K562 (cell line): ENCODE measurements at regions not wholly inside any gene's neighbourhood (a gene's known extent, or its start where the extent isn't known, plus 50 kb on each side); places are given as distances from the start of the nearest gene placed in this dataset.
A peak's percentile ranks its signal among the peaks of the same experiment; 100 is the strongest.
"Not testable (repeated sequence)": the region's sequence is repeated elsewhere in the genome, so short reads cannot be mapped to it uniquely, and the experiment has no call there.

Experiments used
- ATAC-seq: fragments of 200-7000 bp; cut with Tn5 transposase; 3 replicates; pipeline ENCODE4 v1.9.1; 2020; ENCODE audit warnings: moderate library complexity
- BruUV-seq: library from RNA; stranded (reverse); fragments of 400-500 nt; replicated peaks from 2 replicates; lab custom pipeline; 2021; lab: Mats Ljungman, UMichigan
- CTCF ChIA-PET: fragments of 300-600 bp; formaldehyde crosslinking; extraction: SDS; loops from one replicate; lab custom pipeline; 2021; ENCODE audit warnings: low intra/inter-chr PET ratio; lab: Yijun Ruan, JAX
- POLR2A ChIA-PET: fragments of 300-600, 350-650 bp; sonication (Branson Sonifier 250); formaldehyde crosslinking; extraction: SDS; loops from one replicate; lab custom pipeline; 2021; ENCODE audit warnings: antibody characterized with exemption, inconsistent platforms; lab: Yijun Ruan, JAX
- DNase-seq, 4 experiments: peaks; one replicate each; pipeline versions ENCODE4 v3.0.0 to v3.0.0-alpha.2; 2011 to 2018; ENCODE audit warnings: low spot score in 3 of 4, mixed read lengths in 3 of 4; ENCODE audit errors: extremely low read depth in 1 of 4
- FAIRE-seq: peaks from 2 replicates; lab custom pipeline; 2011; peaks lifted over from hg19 to GRCh38; lab: Jason Lieb, UNC
- H2AFZ ChIP-seq: 2 replicates; pipeline ENCODE4 v1.6.0; 2011; ENCODE audit warnings: low read depth, low read length, control low read depth, inconsistent platforms
- H3K27ac ChIP-seq: fragments of 200-600 bp; 3 replicates; pipeline ENCODE4 v1.8.0; 2011; ENCODE audit warnings: low read depth, mild to moderate bottlenecking, control low read depth, inconsistent platforms, low read length, moderate library complexity, mixed read lengths; ENCODE audit errors: extremely low read depth
- H3K27me3 ChIP-seq, 2 experiments: fragments of 300-600 bp in 1 of 2; 2 replicates in 1 of 2; 3 replicates in 1 of 2; pipeline versions ENCODE4 v1.6.0 to v1.8.0; 2011; ENCODE audit warnings: inconsistent platforms in 2 of 2, low read length in 2 of 2, mild to moderate bottlenecking in 1 of 2, mixed read lengths in 1 of 2, moderate library complexity in 1 of 2; ENCODE audit not compliant: control insufficient read depth in 2 of 2, insufficient read depth in 2 of 2
- H3K36me3 ChIP-seq: fragments of 300-600 bp; 3 replicates; pipeline ENCODE4 v1.8.0; 2011; ENCODE audit warnings: mild to moderate bottlenecking, low read length, inconsistent platforms; ENCODE audit not compliant: control insufficient read depth, insufficient read depth
- H3K4me1 ChIP-seq, 2 experiments: fragments of 200-600 bp in 1 of 2; replicated peaks in 1 of 2; 2 replicates in 1 of 2; 3 replicates in 1 of 2; pipeline versions ENCODE4 v1.5.1 to v1.8.0; 2011; ENCODE audit warnings: inconsistent platforms in 2 of 2, low read length in 2 of 2, mild to moderate bottlenecking in 1 of 2, mixed read lengths in 1 of 2, moderate library complexity in 1 of 2; ENCODE audit not compliant: control insufficient read depth in 2 of 2, insufficient read depth in 2 of 2
- H3K4me2 ChIP-seq: 2 replicates; pipeline ENCODE4 v1.6.1; 2011; ENCODE audit warnings: low read length, control low read depth, inconsistent platforms, mixed read lengths; ENCODE audit not compliant: insufficient read depth
- H3K4me3 ChIP-seq: fragments of 200-600 bp; sonication (generic), shearing (Covaris generic); 2 replicates; pipeline ENCODE4 v1.5.1; 2016; ENCODE audit warnings: control low read depth, inconsistent platforms
- H3K79me2 ChIP-seq: fragments of 200-600 bp; 3 replicates; pipeline ENCODE4 v1.8.0; 2011; ENCODE audit warnings: low read length, inconsistent platforms; ENCODE audit not compliant: control insufficient read depth, insufficient read depth
- H3K9ac ChIP-seq, 2 experiments: 2 replicates each; pipeline versions ENCODE4 v1.6.0 to v1.6.1; 2011; ENCODE audit warnings: low read depth in 2 of 2, low read length in 2 of 2, control low read depth in 1 of 2, inconsistent platforms in 1 of 2, mild to moderate bottlenecking in 1 of 2, mixed read lengths in 1 of 2; ENCODE audit not compliant: insufficient read depth in 1 of 2
- H3K9me1 ChIP-seq: one replicate; pipeline ENCODE4 v1.6.0; 2011; ENCODE audit warnings: inconsistent platforms, mild to moderate bottlenecking, low read length, moderate library complexity; ENCODE audit not compliant: control insufficient read depth, insufficient read depth
- H3K9me3 ChIP-seq: replicated peaks from 2 replicates; pipeline ENCODE4 v1.5.1; 2011; ENCODE audit warnings: low read depth, low read length, inconsistent platforms; ENCODE audit not compliant: control insufficient read depth, insufficient read depth
- H4K20me1 ChIP-seq: replicated peaks from 2 replicates; pipeline ENCODE4 v1.6.1; 2011; ENCODE audit warnings: low read length, inconsistent platforms, mixed read lengths; ENCODE audit not compliant: control insufficient read depth, insufficient read depth
- CTCF ChIP-seq, 3 experiments: IDR thresholded peaks in 2 of 3; conservative IDR thresholded peaks in 1 of 3; 2 replicates each; pipeline ENCODE4 v1.5.1; 2011 to 2012; ENCODE audit warnings: low read length in 3 of 3, mild to moderate bottlenecking in 3 of 3, control low read depth in 2 of 3, improper control_type of control experiment in 1 of 3, inconsistent platforms in 1 of 3, low read depth in 1 of 3, mixed read lengths in 1 of 3, moderate library complexity in 1 of 3; ENCODE audit not compliant: insufficient read depth in 2 of 3
- WGBS: fragments of 100-300 bp; shearing (Covaris generic); methylation state at CpG from one replicate; pipeline ENCODE4 v1.1.6; 2016; ENCODE audit warnings: low coverage, mixed read lengths; ENCODE audit not compliant: insufficient coverage; ENCODE audit errors: missing lambda C conversion rate; 5-methylcytosine and 5-hydroxymethylcytosine counted together
- in situ Hi-C: fragments of 300-500 bp; cut with MboI; formaldehyde crosslinking; loops from 4 replicates; pipeline ENCODE4 v1.15.0; 2018; ENCODE audit warnings: inconsistent platforms, mixed read lengths
- intact Hi-C: fragments of 100-400 bp; cut with micrococcal nuclease; formaldehyde crosslinking; loops from 2 replicates; pipeline ENCODE4 v1.14.2; 2022
- TF ChIP-seq, protein P1 (sequence below): fragments of 200-800 bp; sonication (Bioruptor generic); IDR thresholded peaks from 2 replicates; pipeline ENCODE4 v1.6.1; 2017; ENCODE audit warnings: missing genetic modification characterization, missing compliant biosample characterization

GRCh38 chr2:87500951-87501350 lies 246.9 kb upstream of the PLGLB2 start:
- DNase-seq, H3K9me3 ChIP-seq, H4K20me1 ChIP-seq, H3K4me3 ChIP-seq, H3K36me3 ChIP-seq, H3K4me1 ChIP-seq, intact Hi-C loops, POLR2A ChIA-PET, H3K27me3 ChIP-seq, H3K4me2 ChIP-seq, in situ Hi-C loops, H2AFZ ChIP-seq, H3K9me1 ChIP-seq, FAIRE-seq, BruUV-seq, CTCF ChIA-PET, H3K9ac ChIP-seq: not testable (repeated sequence)
- Histone ChIP-seq H3K27ac (peak overlapping the region; percentile 49; the same call in 1 of the 3 replicates), H3K79me2 (peaks cover 43% of the 10 kb centered on the region)
- WGBS, result 0% methylated on average over 6 of the region's 11 CpGs
- ATAC-seq, result peak; percentile 2
- TF ChIP-seq, protein P1, sequence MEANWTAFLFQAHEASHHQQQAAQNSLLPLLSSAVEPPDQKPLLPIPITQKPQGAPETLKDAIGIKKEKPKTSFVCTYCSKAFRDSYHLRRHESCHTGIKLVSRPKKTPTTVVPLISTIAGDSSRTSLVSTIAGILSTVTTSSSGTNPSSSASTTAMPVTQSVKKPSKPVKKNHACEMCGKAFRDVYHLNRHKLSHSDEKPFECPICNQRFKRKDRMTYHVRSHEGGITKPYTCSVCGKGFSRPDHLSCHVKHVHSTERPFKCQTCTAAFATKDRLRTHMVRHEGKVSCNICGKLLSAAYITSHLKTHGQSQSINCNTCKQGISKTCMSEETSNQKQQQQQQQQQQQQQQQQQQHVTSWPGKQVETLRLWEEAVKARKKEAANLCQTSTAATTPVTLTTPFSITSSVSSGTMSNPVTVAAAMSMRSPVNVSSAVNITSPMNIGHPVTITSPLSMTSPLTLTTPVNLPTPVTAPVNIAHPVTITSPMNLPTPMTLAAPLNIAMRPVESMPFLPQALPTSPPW (CRISPR knock-in tag), result peak; percentile 38; the same call in 1 of the 2 replicates

GRCh38 chr2:87502948-87503347 lies 244.9 kb upstream of the PLGLB2 start:
- H3K36me3 ChIP-seq, H3K9me3 ChIP-seq, CTCF ChIA-PET, H3K27me3 ChIP-seq, H4K20me1 ChIP-seq, in situ Hi-C loops: not testable (repeated sequence)
- 73% methylated on average over 2 of the region's 5 CpGs for WGBS
- 0 out of 6 replicates have a peak, but pooled peaks of 1 of the 3 experiments have one; percentile 7 for TF ChIP-seq CTCF (IDR thresholded peaks at IDR 0.05 in 2 of 3, conservative IDR thresholded peaks at IDR 0.05 in 1 of 3; ENCODE audit: insufficient read depth in 2 of 3, low read depth in 1 of 3, low read length in 3 of 3)
- TF ChIP-seq, all 486 proteins: peak for 1; not testable (repeated sequence) for 485
- ATAC-seq, DNase-seq, BruUV-seq, POLR2A ChIA-PET, H3K4me2 ChIP-seq, H3K9me1 ChIP-seq, H3K27ac ChIP-seq, H3K4me1 ChIP-seq, intact Hi-C loops, H2AFZ ChIP-seq, H3K9ac ChIP-seq, H3K4me3 ChIP-seq, FAIRE-seq: not testable (repeated sequence)
- H3K79me2 ChIP-seq, result peaks cover 38% of the 10 kb centered on the region

DNA sequence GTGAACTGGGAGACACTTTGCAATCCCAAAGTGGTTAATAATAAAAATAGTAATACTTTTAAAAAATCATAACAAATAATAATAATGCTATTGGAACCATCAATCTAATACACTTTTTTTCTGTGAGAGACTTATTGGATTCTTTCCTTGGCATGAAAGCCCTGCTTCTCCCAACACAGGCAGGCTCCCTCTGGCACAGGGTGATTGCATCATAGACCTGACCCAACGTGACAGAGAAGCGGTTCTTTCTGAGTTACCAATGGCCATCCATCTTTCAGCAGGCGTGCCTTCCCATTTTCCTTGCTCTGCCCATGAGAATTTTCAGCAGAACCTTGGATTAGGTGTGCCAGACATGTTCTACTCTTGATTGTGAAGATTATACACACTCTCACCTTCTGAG lies 242.6 kb upstream of the PLGLB2 start:
- H3K27ac ChIP-seq, intact Hi-C loops, BruUV-seq, H3K9me1 ChIP-seq, POLR2A ChIA-PET, H3K9me3 ChIP-seq, DNase-seq, in situ Hi-C loops, ATAC-seq, H2AFZ ChIP-seq, H4K20me1 ChIP-seq, FAIRE-seq, H3K36me3 ChIP-seq, H3K27me3 ChIP-seq, H3K4me2 ChIP-seq, CTCF ChIA-PET, H3K4me3 ChIP-seq, H3K9ac ChIP-seq, H3K4me1 ChIP-seq: not testable (repeated sequence)
- peaks cover 35% of the 10 kb centered on the region for H3K79me2 ChIP-seq
- WGBS, result no CpG with 5 or more reads among the region's 3 CpGs
